ENCODE measurements at regions not wholly inside any gene's neighbourhood (a gene's known extent, or its start where the extent isn't known, plus 50 kb on each side); places are given as distances from the start of the nearest gene placed in this dataset.

DNA sequence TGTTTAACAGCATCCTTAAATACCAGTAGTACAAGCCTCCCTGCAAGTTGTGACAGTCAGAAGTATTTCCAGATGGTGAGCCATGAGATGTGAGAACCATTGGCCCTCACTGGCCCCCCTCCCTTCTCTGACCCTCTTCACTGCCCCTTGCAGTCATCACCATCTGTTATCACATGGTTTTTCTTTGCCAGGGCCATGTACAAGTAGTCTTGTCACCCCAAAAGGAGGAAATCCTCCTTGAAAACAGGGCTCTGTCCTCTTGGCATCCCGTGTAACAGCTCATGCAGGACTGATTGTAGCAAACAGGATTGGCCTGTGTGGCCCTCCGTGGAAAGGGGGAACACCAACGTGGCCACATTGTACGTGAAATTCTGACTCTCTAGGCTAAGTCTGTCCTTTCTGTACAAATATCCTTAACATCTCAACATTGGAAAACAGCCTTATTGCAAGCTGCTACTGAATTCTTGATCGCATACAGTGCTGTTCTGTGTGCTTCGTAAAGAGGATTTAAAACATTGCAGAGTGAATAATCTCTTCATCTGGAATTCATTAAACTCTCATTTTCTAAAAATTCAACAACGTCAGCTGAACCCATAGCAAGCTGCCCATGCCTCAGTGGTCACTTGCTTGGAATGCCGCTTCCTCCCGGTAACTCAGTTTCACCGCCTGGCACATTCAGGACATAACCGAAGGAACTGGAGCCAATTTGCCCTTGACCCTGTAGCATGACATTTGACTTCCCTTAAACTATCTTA lies 171.7 kb downstream of the ATPSCKMT start:
- no peak for DNase-seq (ENCODE audit: low spot score)

DNA sequence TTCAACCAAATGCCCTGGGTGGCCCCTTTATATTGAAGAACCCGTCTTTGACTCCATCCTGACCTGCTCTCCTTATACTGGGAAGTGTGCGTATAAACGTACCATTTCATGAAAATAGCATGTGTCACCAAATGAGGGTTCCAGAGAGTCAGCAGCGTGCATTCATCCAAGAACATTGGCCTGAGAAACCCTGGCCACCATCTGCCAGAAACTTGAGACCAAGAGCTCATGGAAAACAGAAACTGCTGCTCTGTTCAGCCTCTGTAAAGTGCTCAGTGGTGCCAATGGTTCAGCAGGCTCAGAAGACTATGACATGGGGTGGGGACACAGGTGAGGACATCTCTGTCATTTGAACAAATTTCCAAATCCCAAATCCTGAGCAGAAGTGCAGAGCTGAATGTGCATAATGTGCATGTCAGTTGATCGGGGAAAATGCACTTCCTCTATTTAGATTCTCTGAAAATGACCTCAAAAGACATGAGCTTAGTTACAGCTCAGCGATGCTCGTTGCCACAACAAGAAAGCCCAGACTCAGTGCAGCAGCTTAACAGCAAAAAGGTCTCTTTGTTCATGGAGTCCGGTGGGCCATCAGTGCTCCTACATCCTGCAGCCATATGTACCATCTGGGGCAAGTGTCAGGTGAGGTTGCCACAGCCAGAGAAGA lies 176.1 kb downstream of the ATPSCKMT start:
- DNase-seq (ENCODE audit: low spot score): no peak

- DNase-seq (ENCODE audit: low spot score): no peak
Observed at GRCh38 chr5:10069637-10070313, 179.9 kb downstream of the ATPSCKMT start.

DNA sequence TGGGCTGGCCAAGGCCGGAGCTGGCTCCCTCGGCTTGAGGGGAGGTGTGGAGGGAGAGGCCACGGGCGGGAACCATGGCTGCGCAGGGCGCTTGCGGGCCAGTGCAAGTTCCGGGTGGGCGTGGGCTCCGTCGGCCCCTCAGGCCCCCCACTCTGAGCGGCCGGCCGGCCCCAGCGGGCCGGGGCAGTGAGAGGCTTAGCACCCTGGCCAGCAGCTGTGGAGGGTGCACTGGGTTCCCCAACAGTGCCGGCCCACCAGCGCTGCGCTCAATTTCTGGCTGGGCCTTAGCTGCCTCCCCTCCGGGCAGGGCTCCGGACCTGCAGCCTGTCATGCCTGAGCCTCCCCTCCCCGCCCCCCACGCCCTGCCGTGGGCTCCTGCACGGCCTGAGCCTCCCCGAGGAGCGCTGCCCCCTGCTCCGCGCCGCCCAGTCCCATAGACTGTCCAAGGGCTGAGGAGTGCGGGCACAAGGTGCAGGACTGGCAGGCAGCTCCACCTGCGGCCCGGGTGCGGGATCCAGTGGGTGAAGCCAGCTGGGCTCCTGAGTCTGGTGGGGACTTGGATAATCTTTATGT lies 184.2 kb downstream of the ATPSCKMT start:
- no peak for DNase-seq (ENCODE audit: low spot score)

- DNase-seq (ENCODE audit: low spot score): no peak
Observed at GRCh38 chr5:10064546-10065195, 185.0 kb downstream of the ATPSCKMT start.

DNA sequence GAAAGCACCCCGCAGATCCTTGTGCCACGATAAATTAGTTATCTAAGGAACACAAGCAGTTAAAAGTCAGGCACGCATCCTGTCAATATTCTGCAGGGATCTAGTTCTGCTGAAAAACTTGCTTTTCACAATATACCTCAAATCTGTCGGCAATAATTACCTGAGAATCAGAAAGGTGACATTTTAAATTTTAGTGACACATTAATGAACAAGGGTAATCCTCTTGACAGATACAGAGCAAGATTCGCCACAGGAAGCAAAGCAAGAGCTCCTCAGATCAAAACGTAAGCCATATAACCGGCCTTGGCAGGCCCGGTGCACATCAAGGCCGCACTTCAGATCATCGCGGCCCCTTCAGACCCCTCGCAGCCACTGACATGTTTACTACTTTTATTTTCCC lies 185.7 kb downstream of the ATPSCKMT start:
- no peak for DNase-seq (ENCODE audit: low spot score)

DNA sequence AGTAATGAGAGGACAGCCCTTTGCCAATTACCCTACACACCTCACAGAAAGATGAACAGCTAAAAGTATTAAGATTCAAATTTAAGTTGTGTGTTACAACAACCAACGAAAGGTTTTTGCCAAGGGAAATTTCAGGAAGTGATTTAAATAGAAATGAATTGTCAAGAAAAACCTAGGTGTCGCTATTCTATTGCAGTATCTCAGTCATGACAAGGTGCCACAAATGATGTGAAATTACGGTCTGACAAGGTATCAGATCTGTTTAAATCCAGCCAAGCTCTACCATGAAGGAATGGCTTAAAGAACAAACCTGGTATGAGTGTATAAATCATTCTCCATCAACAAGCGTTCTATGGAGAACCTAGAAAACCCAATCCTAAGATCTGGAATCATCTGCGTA lies 189.7 kb downstream of the ATPSCKMT start:
- DNase-seq (ENCODE audit: low spot score): no peak

- no peak for DNase-seq (ENCODE audit: low spot score)
Observed at GRCh38 chr5:10059556-10059955, 190.1 kb downstream of the ATPSCKMT start.

GRCh38 chr5:10057356-10057755 lies 192.3 kb downstream of the ATPSCKMT start:
- no peak for DNase-seq (ENCODE audit: low spot score)

DNA sequence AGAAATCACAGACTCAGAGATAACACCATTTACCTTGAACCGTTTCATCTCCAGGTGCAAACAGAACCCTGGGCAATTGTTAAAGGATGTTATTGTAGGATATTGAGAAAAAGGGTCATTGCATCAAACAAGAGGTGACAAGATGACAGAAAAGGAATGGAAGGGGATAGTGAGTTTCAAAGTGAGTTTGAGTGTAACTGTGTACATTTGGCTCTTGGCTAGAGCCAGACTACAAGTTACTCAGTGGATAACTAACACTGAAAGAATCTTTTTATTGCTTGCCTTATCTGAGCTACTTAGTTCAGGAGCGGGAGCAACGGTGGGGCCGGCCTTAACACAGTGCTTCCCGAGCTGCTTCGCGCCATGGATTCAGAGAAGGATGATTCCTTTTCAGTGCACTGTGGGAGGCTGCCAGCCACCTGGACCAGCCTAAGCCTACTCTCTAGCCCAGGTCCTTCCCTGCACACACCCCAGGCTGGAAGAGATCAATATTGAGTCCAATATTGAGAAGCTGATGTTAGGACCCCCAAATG lies 193.4 kb downstream of the ATPSCKMT start:
- no peak for DNase-seq (ENCODE audit: low spot score)

- no peak for DNase-seq (ENCODE audit: low spot score)
Observed at GRCh38 chr5:10049858-10050455, 199.7 kb downstream of the ATPSCKMT start.

GRCh38 chr5:10046676-10047075 lies 203.0 kb downstream of the ATPSCKMT start:
- no peak for DNase-seq (ENCODE audit: low spot score)

- no peak for DNase-seq (ENCODE audit: low spot score)
Observed at GRCh38 chr5:10045376-10045775, 204.3 kb downstream of the ATPSCKMT start.

GRCh38 chr5:10036136-10036815 lies 213.4 kb downstream of the ATPSCKMT start:
- DNase-seq (ENCODE audit: low spot score): no peak

DNA sequence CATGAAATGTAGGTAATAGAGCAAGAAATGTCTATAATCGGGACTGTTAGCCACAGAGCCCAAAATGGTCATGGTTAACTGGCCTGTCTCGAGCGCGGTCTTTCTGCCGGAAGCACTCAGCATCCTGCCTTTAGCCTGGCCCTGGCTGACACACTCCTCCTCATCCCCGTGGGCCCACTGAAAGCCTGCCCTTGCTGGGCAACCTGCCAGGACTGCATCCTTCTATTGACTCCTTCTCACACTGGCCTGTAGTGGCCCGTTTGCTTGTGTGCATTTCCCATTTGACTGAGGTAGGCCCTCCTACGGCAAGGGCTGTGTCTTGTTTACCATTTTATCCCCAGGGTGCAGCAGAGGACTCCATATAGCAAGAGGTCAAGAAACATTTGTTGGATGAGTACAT lies 215.7 kb downstream of the ATPSCKMT start:
- no peak for DNase-seq (ENCODE audit: low spot score)

GRCh38 chr5:10031817-10032216 lies 217.9 kb downstream of the ATPSCKMT start:
- DNase-seq (ENCODE audit: low spot score): no peak

GRCh38 chr5:10030219-10030831 lies 219.4 kb downstream of the ATPSCKMT start:
- no peak for DNase-seq (ENCODE audit: low spot score)

- DNase-seq (ENCODE audit: low spot score): no peak
Observed at GRCh38 chr5:10023494-10023893, 226.2 kb downstream of the ATPSCKMT start.

GRCh38 chr5:10021248-10021647 lies 228.4 kb downstream of the ATPSCKMT start:
- no peak for DNase-seq (ENCODE audit: low spot score)

- no peak for DNase-seq (ENCODE audit: low spot score)
Observed at GRCh38 chr5:10019236-10019635, 230.5 kb downstream of the ATPSCKMT start.

All from A172 (cell line).